ENCODE measurements at regions not wholly inside any gene's neighbourhood (a gene's known extent, or its start where the extent isn't known, plus 50 kb on each side); places are given as distances from the start of the nearest gene placed in this dataset.

DNA sequence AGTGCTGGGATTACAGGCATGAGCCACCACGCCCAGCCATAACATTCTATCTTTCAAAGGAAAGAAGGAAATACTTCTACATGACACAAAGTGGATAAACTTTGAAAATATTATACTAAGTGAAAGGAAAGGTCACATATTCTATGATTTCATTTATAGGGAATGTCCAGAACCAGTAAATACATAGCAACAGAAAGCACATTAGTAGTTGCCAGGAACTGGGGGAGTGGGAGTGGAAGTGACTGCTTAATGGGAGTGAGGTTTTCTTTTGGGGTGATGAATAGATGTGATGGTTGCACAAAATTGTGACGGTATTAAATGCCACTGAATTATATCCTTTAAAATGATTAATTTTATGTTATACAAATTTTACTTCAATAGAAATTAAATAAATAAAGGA, 95.7 kb upstream of the IL15 start:
- Histone ChIP-seq H3K79me2 (ENCODE audit: control insufficient read depth, low read length) (no peaks in the 10 kb centered on the region), H3K4me1 (ENCODE audit: control insufficient read depth, low read length) (no peaks in the 10 kb centered on the region), H3K9me2 (replicated peaks; ENCODE audit: control insufficient read depth, low read length) (no peaks in the 10 kb centered on the region), H3K9me3 (ENCODE audit: control insufficient read depth, insufficient read depth, low read length) (peaks cover 5% of the 10 kb centered on the region; the same call in 1 of the 2 replicates), H3K27me3 (ENCODE audit: control insufficient read depth, low read length) (no peaks in the 10 kb centered on the region), H3K27ac (ENCODE audit: low read depth, low read length) (no peak overlapping the region), H3K4me2 (ENCODE audit: low read length) (no peak overlapping the region), H3F3A (ENCODE audit: control insufficient read depth, insufficient read depth) (no peaks in the 10 kb centered on the region), H3K36me3 (ENCODE audit: control insufficient read depth, low read length) (no peaks in the 10 kb centered on the region), H4K20me1 (ENCODE audit: control insufficient read depth, insufficient read depth, low read depth, low read length) (no peaks in the 10 kb centered on the region), H3K4me3 (ENCODE audit: low read length) (no peak overlapping the region)
- TF ChIP-seq, protein P1, sequence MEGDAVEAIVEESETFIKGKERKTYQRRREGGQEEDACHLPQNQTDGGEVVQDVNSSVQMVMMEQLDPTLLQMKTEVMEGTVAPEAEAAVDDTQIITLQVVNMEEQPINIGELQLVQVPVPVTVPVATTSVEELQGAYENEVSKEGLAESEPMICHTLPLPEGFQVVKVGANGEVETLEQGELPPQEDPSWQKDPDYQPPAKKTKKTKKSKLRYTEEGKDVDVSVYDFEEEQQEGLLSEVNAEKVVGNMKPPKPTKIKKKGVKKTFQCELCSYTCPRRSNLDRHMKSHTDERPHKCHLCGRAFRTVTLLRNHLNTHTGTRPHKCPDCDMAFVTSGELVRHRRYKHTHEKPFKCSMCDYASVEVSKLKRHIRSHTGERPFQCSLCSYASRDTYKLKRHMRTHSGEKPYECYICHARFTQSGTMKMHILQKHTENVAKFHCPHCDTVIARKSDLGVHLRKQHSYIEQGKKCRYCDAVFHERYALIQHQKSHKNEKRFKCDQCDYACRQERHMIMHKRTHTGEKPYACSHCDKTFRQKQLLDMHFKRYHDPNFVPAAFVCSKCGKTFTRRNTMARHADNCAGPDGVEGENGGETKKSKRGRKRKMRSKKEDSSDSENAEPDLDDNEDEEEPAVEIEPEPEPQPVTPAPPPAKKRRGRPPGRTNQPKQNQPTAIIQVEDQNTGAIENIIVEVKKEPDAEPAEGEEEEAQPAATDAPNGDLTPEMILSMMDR (IDR thresholded peaks at IDR 0.05; ENCODE audit: low read depth, low read length, poor library complexity, severe bottlenecking) = no peak
- TF ChIP-seq EZH2phosphoT487 (IDR thresholded peaks at IDR 0.05; ENCODE audit: borderline replicate concordance, low read length) = no peak

DNA sequence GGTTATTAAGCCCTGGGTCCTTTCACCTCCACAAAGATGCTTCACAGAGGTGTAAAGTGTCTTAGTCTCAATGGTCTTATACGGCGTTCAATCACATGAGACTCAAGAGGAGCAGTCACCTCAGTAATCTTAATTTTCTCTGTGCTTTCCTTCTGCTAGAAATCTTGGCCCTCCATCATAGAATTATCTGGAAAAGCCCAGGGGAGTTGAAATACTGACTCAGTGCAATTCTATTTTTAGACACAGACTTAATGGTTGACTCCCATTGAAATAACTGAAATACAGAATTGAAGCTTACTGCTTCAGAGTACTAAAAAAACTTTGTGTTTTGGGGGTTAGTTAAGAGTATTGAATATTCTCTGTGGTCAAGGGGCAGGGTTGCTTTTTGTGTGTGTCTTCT, 94.5 kb upstream of the IL15 start:
- H3K27ac ChIP-seq (ENCODE audit: low read depth, low read length) = no peak overlapping the region
- no peak for TF ChIP-seq EZH2phosphoT487 (IDR thresholded peaks at IDR 0.05; ENCODE audit: borderline replicate concordance, low read length)
- TF ChIP-seq, protein P1 (IDR thresholded peaks at IDR 0.05; ENCODE audit: low read depth, low read length, poor library complexity, severe bottlenecking) = no peak
- no peak overlapping the region for H3K4me3 ChIP-seq (ENCODE audit: low read length)
- peaks cover 5% of the 10 kb centered on the region; the same call in 1 of the 2 replicates for H3K9me3 ChIP-seq (ENCODE audit: control insufficient read depth, insufficient read depth, low read length)
- H3K36me3 ChIP-seq (ENCODE audit: control insufficient read depth, low read length) = no peaks in the 10 kb centered on the region
- H3K9me2 ChIP-seq (replicated peaks; ENCODE audit: control insufficient read depth, low read length) = no peaks in the 10 kb centered on the region
- no peaks in the 10 kb centered on the region for H3K4me1 ChIP-seq (ENCODE audit: control insufficient read depth, low read length)
- no peaks in the 10 kb centered on the region for H3F3A ChIP-seq (ENCODE audit: control insufficient read depth, insufficient read depth)
- H3K27me3 ChIP-seq (ENCODE audit: control insufficient read depth, low read length) = no peaks in the 10 kb centered on the region
- no peaks in the 10 kb centered on the region for H4K20me1 ChIP-seq (ENCODE audit: control insufficient read depth, insufficient read depth, low read depth, low read length)
- no peaks in the 10 kb centered on the region for H3K79me2 ChIP-seq (ENCODE audit: control insufficient read depth, low read length)
- H3K4me2 ChIP-seq (ENCODE audit: low read length) = no peak overlapping the region

DNA sequence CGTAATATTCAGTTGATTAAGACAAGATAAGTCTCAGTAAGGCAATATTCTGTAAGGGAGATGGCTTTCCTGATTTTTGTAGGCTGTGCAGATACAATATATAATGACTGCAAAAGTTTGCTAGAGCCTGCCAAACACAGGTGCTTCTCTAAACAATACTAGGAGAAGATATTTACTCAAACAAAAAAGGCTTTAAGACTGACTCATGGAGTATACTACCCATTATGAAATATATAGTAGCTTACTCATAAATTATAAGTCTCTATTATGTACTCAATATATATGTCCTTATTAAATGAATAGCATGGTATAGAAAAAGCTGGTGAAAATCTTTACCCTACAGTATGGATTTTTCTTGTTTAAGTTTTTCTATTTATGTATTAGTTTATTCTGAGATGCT, 93.2 kb upstream of the IL15 start:
- Histone ChIP-seq H3K4me1 (ENCODE audit: control insufficient read depth, low read length) (no peaks in the 10 kb centered on the region), H3K36me3 (ENCODE audit: control insufficient read depth, low read length) (no peaks in the 10 kb centered on the region), H3K9me2 (replicated peaks; ENCODE audit: control insufficient read depth, low read length) (no peaks in the 10 kb centered on the region), H3K79me2 (ENCODE audit: control insufficient read depth, low read length) (no peaks in the 10 kb centered on the region), H3K27me3 (ENCODE audit: control insufficient read depth, low read length) (no peaks in the 10 kb centered on the region), H4K20me1 (ENCODE audit: control insufficient read depth, insufficient read depth, low read depth, low read length) (no peaks in the 10 kb centered on the region), H3K4me2 (ENCODE audit: low read length) (no peak overlapping the region), H3K9me3 (ENCODE audit: control insufficient read depth, insufficient read depth, low read length) (peaks cover 3% of the 10 kb centered on the region; the same call in 1 of the 2 replicates), H3K27ac (ENCODE audit: low read depth, low read length) (no peak overlapping the region), H3K4me3 (ENCODE audit: low read length) (no peak overlapping the region), H3F3A (ENCODE audit: control insufficient read depth, insufficient read depth) (no peaks in the 10 kb centered on the region)
- TF ChIP-seq, protein P1 (IDR thresholded peaks at IDR 0.05; ENCODE audit: low read depth, low read length, poor library complexity, severe bottlenecking) = no peak
- TF ChIP-seq EZH2phosphoT487 (IDR thresholded peaks at IDR 0.05; ENCODE audit: borderline replicate concordance, low read length) = no peak
